Keratinocyte (primary cell): ENCODE measurements at regions not wholly inside any gene's neighbourhood (a gene's known extent, or its start where the extent isn't known, plus 50 kb on each side); places are given as distances from the start of the nearest gene placed in this dataset.

ENCODE experiments used
- EZH2 ChIP-seq: IDR thresholded peaks from one replicate; pipeline ENCODE4 v1.6.1; 2012; ENCODE audit warnings: inconsistent platforms, mild to moderate bottlenecking, low read length, moderate library complexity
- TF ChIP-seq, protein P1 (sequence below), 3 experiments: IDR thresholded peaks in 1 of 3; conservative IDR thresholded peaks in 1 of 3; optimal IDR thresholded peaks in 1 of 3; 2 replicates in 2 of 3; 3 replicates in 1 of 3; pipeline versions ENCODE3 to v1.5.1; 2011; ENCODE audit warnings: low read length in 3 of 3, mild to moderate bottlenecking in 3 of 3, moderate library complexity in 2 of 3, control low read depth in 1 of 3, inconsistent platforms in 1 of 3; ENCODE audit not compliant: insufficient read depth in 2 of 3; ENCODE audit errors: extremely low read depth in 1 of 3

DNA sequence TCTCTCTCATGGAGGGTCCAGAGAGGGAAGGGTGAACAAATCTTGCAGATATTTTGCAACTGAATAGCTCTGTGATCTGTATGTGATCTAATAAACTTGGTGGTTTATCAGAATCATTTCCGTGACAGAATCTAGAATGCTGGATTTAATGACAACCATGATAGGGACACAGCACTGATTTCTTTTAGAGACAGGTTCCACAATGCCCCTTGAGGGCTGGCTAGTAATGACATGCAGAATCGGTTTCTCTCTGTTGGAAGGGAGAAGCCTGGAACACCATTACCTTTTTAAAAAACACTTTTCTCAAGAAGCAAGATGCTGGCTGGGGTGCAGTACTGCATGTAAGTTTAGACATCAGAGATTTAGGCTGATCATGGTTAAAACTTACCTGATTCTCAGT lies 313.4 kb downstream of the CDH26 start:
- TF ChIP-seq, protein P1, sequence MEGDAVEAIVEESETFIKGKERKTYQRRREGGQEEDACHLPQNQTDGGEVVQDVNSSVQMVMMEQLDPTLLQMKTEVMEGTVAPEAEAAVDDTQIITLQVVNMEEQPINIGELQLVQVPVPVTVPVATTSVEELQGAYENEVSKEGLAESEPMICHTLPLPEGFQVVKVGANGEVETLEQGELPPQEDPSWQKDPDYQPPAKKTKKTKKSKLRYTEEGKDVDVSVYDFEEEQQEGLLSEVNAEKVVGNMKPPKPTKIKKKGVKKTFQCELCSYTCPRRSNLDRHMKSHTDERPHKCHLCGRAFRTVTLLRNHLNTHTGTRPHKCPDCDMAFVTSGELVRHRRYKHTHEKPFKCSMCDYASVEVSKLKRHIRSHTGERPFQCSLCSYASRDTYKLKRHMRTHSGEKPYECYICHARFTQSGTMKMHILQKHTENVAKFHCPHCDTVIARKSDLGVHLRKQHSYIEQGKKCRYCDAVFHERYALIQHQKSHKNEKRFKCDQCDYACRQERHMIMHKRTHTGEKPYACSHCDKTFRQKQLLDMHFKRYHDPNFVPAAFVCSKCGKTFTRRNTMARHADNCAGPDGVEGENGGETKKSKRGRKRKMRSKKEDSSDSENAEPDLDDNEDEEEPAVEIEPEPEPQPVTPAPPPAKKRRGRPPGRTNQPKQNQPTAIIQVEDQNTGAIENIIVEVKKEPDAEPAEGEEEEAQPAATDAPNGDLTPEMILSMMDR (optimal IDR thresholded peaks at IDR 0.05 in 1 of 3, IDR thresholded peaks at IDR 0.05 in 1 of 3, conservative IDR thresholded peaks at IDR 0.05 in 1 of 3; ENCODE audit: extremely low read depth in 1 of 3, insufficient read depth in 2 of 3, low read length in 3 of 3) = peak; percentile 8 to 54 (median 33)
- TF ChIP-seq EZH2 = no peak
